SW480 (cell line): ENCODE measurements at regions not wholly inside any gene's neighbourhood (a gene's known extent, or its start where the extent isn't known, plus 50 kb on each side); places are given as distances from the start of the nearest gene placed in this dataset.

Experiments
- DNase-seq: peaks from one replicate; pipeline ENCODE4 v3.0.0-alpha.2; 2016; ENCODE audit warnings: low spot score

DNA sequence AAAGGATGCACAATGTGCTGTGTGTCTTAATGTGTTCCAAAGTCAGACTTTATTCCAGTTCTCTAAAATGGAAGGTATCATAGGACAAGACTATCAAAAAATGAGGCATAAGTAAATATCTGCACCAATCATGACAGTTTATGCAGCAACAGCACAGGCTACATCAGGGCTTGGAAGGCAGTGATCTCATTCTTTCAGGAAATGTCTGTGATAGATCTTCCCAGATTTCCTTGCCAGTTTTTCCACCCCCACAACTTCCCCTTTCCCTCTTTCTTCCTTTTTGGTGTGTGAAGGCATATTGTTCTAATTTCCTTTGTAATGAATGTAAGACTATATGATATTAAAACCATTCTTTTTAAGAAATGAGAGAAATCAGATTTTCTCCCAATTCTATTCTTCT lies 326.7 kb downstream of the ATP23 start:
- no peak for DNase-seq

GRCh38 chr12:58269476-58269875 lies 328.1 kb downstream of the ATP23 start:
- DNase-seq: no peak

GRCh38 chr12:58270966-58271705 lies 329.8 kb downstream of the ATP23 start:
- DNase-seq: no peak

DNA sequence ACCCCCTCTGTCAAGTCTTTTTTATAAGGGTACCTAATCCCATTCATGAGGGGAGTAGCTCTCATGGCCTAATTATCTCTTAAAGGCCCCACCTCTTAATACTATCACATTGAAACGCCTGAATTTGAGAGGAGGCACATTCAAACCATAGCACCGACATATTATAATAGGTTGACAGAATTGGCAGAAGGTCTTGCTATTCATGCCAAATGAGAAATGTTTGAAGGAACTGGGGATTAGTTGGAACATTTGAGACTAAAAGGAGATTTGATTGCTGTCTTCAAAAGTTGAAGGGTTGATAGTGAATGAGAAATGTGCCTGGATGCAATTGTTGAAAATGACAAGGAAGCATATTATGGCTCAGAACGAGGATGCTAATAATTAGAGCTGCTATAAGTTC lies 331.1 kb downstream of the ATP23 start:
- DNase-seq: no peak

DNA sequence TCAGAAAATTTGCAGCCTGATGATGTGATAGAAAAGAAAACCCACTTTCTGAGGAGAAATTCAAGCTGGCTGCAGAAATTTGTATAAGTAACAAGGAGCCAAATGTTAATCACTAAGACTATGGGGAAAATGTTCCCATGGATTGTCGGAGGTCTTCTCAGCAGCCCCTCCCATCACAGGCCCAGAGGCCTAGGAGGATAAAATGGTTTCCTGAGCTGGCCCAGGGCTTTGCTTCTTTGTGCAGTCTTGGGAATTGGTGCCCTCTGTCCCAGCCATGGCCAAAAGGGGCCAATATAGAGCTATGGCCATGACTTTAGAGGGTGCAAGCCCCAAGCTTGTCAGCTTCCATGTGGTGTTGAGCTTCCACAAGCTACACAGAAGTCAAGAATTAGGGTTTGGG lies 335.9 kb downstream of the ATP23 start:
- no peak for DNase-seq

DNA sequence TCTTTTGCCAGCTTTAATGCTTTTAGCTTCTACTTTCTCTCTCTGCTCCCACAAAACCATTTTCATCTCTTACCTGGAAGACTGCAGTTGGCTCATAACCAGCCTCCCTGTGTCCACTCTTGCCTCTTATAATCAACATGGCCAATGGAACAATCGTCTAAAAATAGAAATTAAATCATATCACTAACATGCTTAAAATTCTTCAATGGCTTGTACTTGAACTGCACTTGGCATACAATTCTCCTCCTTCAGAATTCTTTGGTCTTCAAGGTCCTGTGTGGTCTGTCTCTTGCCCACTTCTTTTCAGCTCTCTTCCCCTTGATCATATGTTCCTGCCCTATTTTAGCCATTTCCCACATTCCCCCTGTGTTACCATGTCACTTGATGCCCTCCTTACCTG lies 342.2 kb downstream of the ATP23 start:
- no peak for DNase-seq

DNA sequence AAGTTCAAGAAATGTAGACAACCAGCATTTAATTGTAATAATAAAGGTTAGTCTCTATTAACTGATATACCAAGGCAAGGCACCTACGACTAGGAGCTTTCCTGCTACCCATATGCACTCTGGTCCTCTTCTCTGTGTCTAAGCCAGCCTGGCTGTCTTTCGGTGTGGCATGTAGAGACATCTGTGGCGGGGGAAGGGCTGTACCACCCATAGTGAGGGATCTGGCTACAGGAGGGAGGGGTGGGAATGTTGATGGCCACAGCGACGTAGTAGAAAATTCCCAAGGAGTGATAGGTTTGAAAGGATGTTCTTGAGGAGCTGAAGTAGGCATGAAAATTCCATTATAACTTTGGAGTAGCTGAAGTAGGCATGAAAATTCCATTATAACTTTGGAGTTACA lies 344.2 kb downstream of the ATP23 start:
- DNase-seq: no peak

GRCh38 chr12:58286353-58286752 lies 345.0 kb downstream of the ATP23 start:
- no peak for DNase-seq

GRCh38 chr12:58288190-58288589 lies 346.8 kb downstream of the ATP23 start:
- DNase-seq: no peak

GRCh38 chr12:58291106-58291505 lies 349.7 kb downstream of the ATP23 start:
- peak; percentile 82 for DNase-seq

DNA sequence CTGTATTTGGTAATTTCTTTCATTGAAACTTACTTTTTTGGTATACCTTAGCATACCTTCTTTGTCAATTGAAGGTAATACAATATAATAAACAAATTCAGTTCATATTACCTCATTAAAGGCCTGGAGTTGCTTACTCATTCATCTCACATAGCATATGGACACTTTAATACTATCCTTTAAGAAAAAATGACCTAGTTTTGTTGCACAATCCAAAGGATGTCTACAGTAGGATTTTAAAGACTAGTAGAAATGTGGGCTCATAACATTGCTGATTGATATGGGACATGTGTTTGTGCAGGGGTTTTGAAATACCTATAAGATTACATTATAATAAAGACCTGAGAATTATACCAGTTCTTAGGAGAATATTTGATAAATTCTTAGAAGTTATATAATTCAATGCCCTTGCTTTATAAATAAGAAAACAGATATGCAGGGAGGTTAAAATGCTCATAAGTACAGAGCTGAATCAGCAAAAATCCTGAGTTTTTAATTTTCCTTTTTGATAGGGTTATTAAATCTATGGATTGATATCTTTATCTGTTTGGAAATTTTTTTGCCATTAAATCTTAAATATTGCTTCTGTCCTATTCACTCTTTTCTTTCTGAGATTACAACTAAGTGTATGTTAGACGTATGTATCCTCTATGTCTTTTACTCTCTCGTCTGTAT lies 352.1 kb downstream of the ATP23 start:
- no peak for DNase-seq

DNA sequence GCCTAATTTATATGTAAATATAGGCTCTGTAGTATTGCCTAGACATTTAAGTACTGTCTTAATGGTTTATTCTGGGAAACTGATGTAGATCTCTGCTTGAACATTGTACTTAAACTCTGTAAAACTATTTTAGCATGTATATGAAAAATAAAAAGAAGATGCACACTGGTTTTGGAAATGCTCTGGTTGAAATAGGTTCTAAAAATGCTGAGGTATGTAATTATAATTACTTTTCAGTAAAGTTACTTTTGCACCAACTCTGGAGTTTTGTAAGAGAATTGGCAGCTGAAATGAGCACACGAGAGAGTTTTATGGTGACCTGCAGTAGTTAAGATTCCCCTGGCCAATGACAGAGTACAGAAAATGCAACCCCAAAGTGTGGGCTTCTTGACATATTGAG lies 353.9 kb downstream of the ATP23 start:
- DNase-seq: no peak

GRCh38 chr12:58296863-58297262 lies 355.5 kb downstream of the ATP23 start:
- no peak for DNase-seq

GRCh38 chr12:58298803-58299202 lies 357.4 kb downstream of the ATP23 start:
- no peak for DNase-seq

- no peak for DNase-seq
Measured at GRCh38 chr12:58299371-58299770, 358.0 kb downstream of the ATP23 start.

DNA sequence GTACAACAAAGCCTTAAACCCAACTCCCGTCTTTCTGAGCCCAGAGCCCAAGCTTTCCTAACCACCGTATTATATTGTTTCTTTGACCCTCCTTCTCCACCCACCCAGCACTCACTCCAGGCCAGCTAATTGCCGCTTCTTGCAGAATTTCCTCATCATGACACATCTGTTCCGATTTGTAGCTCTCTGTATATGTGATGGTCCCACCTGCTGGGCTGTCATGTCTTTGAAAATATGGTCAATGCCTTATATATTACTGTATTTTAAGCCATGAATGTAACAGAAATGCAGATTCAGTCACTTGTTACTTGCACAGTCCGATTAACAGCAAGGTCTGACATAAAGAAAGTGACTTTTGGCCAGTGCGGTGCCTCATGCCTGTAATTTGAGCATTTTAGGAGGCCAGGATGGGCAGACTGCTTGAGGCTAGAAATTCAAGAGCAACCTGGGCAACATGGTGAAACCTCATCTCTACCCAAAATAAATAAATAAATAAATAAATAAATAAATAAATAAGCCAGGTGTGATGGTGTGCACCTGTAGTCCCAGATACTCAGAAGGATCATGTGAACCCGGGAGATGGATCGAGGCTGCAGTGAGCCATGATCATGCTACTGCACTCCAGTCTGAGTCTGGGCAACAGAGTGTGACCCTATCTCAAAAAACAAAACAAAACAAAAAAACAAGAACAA lies 359.8 kb downstream of the ATP23 start:
- DNase-seq: no peak

- DNase-seq: no peak
Measured at GRCh38 chr12:58301730-58302122, 360.4 kb downstream of the ATP23 start.

DNA sequence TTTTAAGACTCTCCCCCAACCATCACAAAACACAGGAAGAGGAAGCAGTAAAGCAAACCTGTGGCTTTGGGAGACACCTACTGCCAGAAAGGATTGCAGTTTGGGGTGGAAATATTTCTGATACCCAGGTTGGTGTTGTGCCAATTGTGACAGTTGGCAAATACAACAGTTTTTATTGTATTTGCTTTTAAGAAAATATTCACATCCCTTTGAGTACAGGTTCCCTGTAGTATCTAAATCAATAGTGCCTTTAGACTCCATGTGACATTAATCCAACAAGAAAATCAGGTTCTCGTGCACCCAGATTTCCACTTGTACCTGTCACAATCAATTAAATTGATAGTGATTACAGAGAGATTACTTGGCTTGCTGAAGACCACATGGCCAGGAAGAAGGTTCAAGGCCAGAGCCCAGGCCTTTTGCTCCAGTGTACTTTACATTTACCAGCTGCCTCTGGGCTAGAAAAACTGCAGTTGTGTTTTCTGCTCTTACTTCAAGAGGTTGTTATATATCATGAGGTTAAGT lies 361.2 kb downstream of the ATP23 start:
- DNase-seq: no peak

DNA sequence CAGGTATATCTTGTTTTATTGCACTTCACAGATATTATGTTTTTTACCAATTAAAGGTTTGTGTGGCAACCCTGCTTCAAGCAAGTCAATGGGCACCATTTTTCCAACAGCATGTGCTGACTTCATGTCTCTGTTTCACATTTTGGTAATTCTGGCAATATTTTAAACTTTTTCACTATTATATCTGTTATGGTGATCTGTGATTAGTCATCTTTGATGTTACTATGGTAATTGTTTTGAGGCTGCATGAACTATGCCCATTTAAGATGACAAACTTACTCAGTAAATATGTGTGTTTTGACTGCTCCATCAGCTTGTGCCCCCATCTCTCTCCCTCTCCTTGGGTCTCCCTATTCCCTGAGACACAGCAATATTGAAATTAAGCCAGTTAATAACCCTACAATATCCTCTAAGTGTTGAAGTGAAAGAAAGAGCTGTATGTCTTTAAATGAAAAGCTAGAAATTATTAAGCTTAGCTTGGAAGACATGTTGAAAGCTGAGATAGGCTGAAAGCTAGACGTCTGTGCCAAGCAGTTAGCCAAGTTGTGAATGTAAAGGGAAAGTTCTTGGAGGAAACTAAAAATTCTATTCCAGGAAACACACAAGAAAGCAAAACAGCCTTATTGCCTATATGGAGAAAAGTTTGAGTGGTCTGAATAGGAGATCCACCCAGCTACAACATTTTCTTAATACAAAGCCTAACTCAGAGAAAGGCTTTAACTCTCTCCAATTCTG lies 365.1 kb downstream of the ATP23 start:
- DNase-seq: no peak

GRCh38 chr12:58309806-58310205 lies 368.4 kb downstream of the ATP23 start:
- no peak for DNase-seq

DNA sequence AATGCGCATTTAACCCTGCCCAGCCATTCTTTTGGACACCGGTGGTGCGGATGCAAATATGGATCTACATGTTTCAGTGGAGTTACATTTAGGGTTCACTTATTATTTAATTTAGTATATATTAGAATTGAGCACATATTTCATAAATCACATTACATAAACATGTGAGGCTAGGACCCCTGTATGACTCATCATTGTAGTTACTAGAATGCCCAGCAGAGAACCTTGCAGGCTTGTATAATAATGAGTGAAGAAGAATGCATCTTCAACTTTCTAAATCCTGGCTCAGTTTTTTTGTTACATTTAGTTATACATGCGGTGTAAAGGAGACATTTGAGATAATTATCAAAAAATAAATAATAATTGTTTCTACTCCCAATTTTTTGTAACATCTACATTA lies 369.0 kb downstream of the ATP23 start:
- no peak for DNase-seq
